Astrocyte (in vitro differentiated cells and primary cell): ENCODE measurements at regions not wholly inside any gene's neighbourhood (a gene's known extent, or its start where the extent isn't known, plus 50 kb on each side); places are given as distances from the start of the nearest gene placed in this dataset.
"Not testable (repeated sequence)": the region's sequence is repeated elsewhere in the genome, so short reads cannot be mapped to it uniquely, and the experiment has no call there.

Experiments used
- DNase-seq: peaks from one replicate; pipeline ENCODE4 v3.0.0-alpha.2; 2010; ENCODE audit warnings: low read depth
- FAIRE-seq: peaks from 2 replicates; lab custom pipeline; 2011; peaks lifted over from hg19 to GRCh38; lab: Jason Lieb, UNC
- H2AFZ ChIP-seq: 2 replicates; pipeline ENCODE4 v1.6.0; 2012; ENCODE audit warnings: low read depth, low read length, inconsistent platforms
- H3K27ac ChIP-seq: 2 replicates; pipeline ENCODE4 v1.5.1; 2011; ENCODE audit warnings: low read depth, low read length, inconsistent platforms
- H3K27me3 ChIP-seq: 2 replicates; pipeline ENCODE4 v1.6.0; 2011; ENCODE audit warnings: low read length, inconsistent platforms; ENCODE audit not compliant: insufficient read depth
- H3K36me3 ChIP-seq: 2 replicates; pipeline ENCODE4 v1.5.1; 2011; ENCODE audit warnings: low read length, inconsistent platforms; ENCODE audit not compliant: insufficient read depth
- H3K4me1 ChIP-seq: 2 replicates; pipeline ENCODE4 v1.5.1; 2011; ENCODE audit warnings: low read length, inconsistent platforms; ENCODE audit not compliant: insufficient read depth
- H3K4me2 ChIP-seq: 2 replicates; pipeline ENCODE4 v1.6.0; 2012; ENCODE audit warnings: low read length, inconsistent platforms
- H3K4me3 ChIP-seq: 2 replicates; pipeline ENCODE4 v1.5.1; 2011; ENCODE audit warnings: low read depth, mild to moderate bottlenecking, low read length, inconsistent platforms; ENCODE audit not compliant: insufficient read depth
- H3K79me2 ChIP-seq: 2 replicates; pipeline ENCODE4 v1.6.0; 2012; ENCODE audit warnings: mild to moderate bottlenecking, low read length, inconsistent platforms; ENCODE audit not compliant: insufficient read depth
- H3K9ac ChIP-seq: 2 replicates; pipeline ENCODE4 v1.6.0; 2012; ENCODE audit warnings: mild to moderate bottlenecking, low read length, inconsistent platforms
- H3K9me3 ChIP-seq: 2 replicates; pipeline ENCODE4 v1.5.1; 2012; ENCODE audit warnings: low read depth, mild to moderate bottlenecking, low read length, inconsistent platforms; ENCODE audit not compliant: insufficient read depth
- H4K20me1 ChIP-seq: 2 replicates; pipeline ENCODE4 v1.6.0; 2012; ENCODE audit warnings: low read length, inconsistent platforms; ENCODE audit not compliant: insufficient read depth
- H3K27ac Mint-ChIP-seq: one replicate; pipeline ENCODE4 v1.8.0; 2021; ENCODE audit warnings: mild to moderate bottlenecking, mixed read lengths; ENCODE audit not compliant: unreplicated experiment
- H3K27me3 Mint-ChIP-seq: one replicate; pipeline ENCODE4 v1.8.0; 2021; ENCODE audit warnings: low read depth, mixed read lengths; ENCODE audit not compliant: unreplicated experiment
- H3K36me3 Mint-ChIP-seq: one replicate; pipeline ENCODE4 v1.8.0; 2021; ENCODE audit warnings: low read depth, mixed read lengths; ENCODE audit not compliant: unreplicated experiment
- H3K4me1 Mint-ChIP-seq: one replicate; pipeline ENCODE4 v1.8.0; 2021; ENCODE audit warnings: low read depth, mixed read lengths; ENCODE audit not compliant: unreplicated experiment
- H3K4me3 Mint-ChIP-seq: one replicate; pipeline ENCODE4 v1.8.0; 2021; ENCODE audit warnings: mild to moderate bottlenecking, moderate library complexity, mixed read lengths; ENCODE audit not compliant: unreplicated experiment
- H3K9me3 Mint-ChIP-seq: one replicate; pipeline ENCODE4 v1.8.0; 2021; ENCODE audit warnings: mild to moderate bottlenecking, mixed read lengths; ENCODE audit not compliant: unreplicated experiment
- CTCF ChIP-seq: IDR thresholded peaks from 2 replicates; pipeline ENCODE4 v1.5.1; 2011; ENCODE audit warnings: low read depth, mild to moderate bottlenecking, inconsistent platforms, low read length, moderate library complexity; ENCODE audit not compliant: insufficient read depth
- EZH2 ChIP-seq: IDR thresholded peaks from 2 replicates; pipeline ENCODE4 v1.6.1; 2012; ENCODE audit warnings: mild to moderate bottlenecking, low read length, inconsistent platforms; ENCODE audit not compliant: insufficient read depth

- Histone ChIP-seq H3K4me1 (no peaks in the 10 kb centered on the region), H3K9me3 (no peaks in the 10 kb centered on the region), H3K79me2 (no peaks in the 10 kb centered on the region), H3K4me2 (peak overlapping the region; percentile 4), H3K36me3 (no peaks in the 10 kb centered on the region), H2AFZ (no peak overlapping the region), H4K20me1 (no peaks in the 10 kb centered on the region), H3K9ac (peak overlapping the region; percentile 26), H3K4me3 (no peak overlapping the region), H3K27ac (peak overlapping the region; percentile 47), H3K27me3 (no peaks in the 10 kb centered on the region)
- Mint-ChIP-seq H3K36me3 (peaks cover 3% of the 10 kb centered on the region), H3K4me1 (peaks cover 23% of the 10 kb centered on the region), H3K27ac (peak overlapping the region; percentile 96), H3K27me3 (no peaks in the 10 kb centered on the region), H3K9me3 (peaks cover 9% of the 10 kb centered on the region), H3K4me3 (no peak overlapping the region)
- TF ChIP-seq EZH2 (no peak), CTCF (no peak)
- DNase-seq (peak; percentile 47), FAIRE-seq (no peak)
Observed at GRCh38 chr22:34841331-34841771, 224.6 kb upstream of the ISX start.

GRCh38 chr22:34841911-34842310, 224.0 kb upstream of the ISX start:
- peaks cover 3% of the 10 kb centered on the region for H3K36me3 Mint-ChIP-seq
- Histone ChIP-seq H3K4me2 (peak overlapping the region; percentile 4), H2AFZ (no peak overlapping the region), H3K4me3 (no peak overlapping the region), H3K9ac (peak overlapping the region; percentile 26), H3K4me1 (no peaks in the 10 kb centered on the region), H3K27me3 (no peaks in the 10 kb centered on the region), H3K36me3 (no peaks in the 10 kb centered on the region), H3K9me3 (no peaks in the 10 kb centered on the region), H3K27ac (no peak overlapping the region), H4K20me1 (no peaks in the 10 kb centered on the region), H3K79me2 (no peaks in the 10 kb centered on the region)
- FAIRE-seq = no peak
- TF ChIP-seq CTCF = no peak
- TF ChIP-seq EZH2 = no peak
- no peak for DNase-seq
- no peaks in the 10 kb centered on the region for H3K27me3 Mint-ChIP-seq
- peaks cover 8% of the 10 kb centered on the region for H3K9me3 Mint-ChIP-seq
- H3K4me3 Mint-ChIP-seq = no peak overlapping the region
- peaks cover 28% of the 10 kb centered on the region for H3K4me1 Mint-ChIP-seq
- peak overlapping the region; percentile 96 for H3K27ac Mint-ChIP-seq

- no peak for DNase-seq
- H3K4me3 Mint-ChIP-seq = no peak overlapping the region
Observed at GRCh38 chr22:34842630-34843029, 223.3 kb upstream of the ISX start.

GRCh38 chr22:34843743-34844142, 222.2 kb upstream of the ISX start:
- not testable (repeated sequence) for H3K27ac Mint-ChIP-seq, H3K9me3 Mint-ChIP-seq, H3K36me3 Mint-ChIP-seq, H3K79me2 ChIP-seq, H3K4me3 ChIP-seq, H3K36me3 ChIP-seq, H3K27ac ChIP-seq, H4K20me1 ChIP-seq, H3K4me2 ChIP-seq, H3K4me1 ChIP-seq, DNase-seq, H3K27me3 ChIP-seq, FAIRE-seq, H3K4me3 Mint-ChIP-seq, H3K27me3 Mint-ChIP-seq, H3K9me3 ChIP-seq, H3K9ac ChIP-seq, H2AFZ ChIP-seq
- peaks cover 39% of the 10 kb centered on the region for H3K4me1 Mint-ChIP-seq

More at GRCh38 chr22:34842630-34843029, 223.3 kb upstream of the ISX start:
- TF ChIP-seq EZH2 (no peak), CTCF (no peak)
- Mint-ChIP-seq H3K9me3 (peaks cover 4% of the 10 kb centered on the region), H3K4me1 (peaks cover 32% of the 10 kb centered on the region), H3K27me3 (no peaks in the 10 kb centered on the region), H3K27ac (peak overlapping the region; percentile 96), H3K36me3 (peaks cover 3% of the 10 kb centered on the region)
- Histone ChIP-seq H2AFZ (no peak overlapping the region), H3K27me3 (no peaks in the 10 kb centered on the region), H3K4me2 (no peak overlapping the region), H3K79me2 (no peaks in the 10 kb centered on the region), H3K27ac (no peak overlapping the region), H3K4me3 (no peak overlapping the region), H4K20me1 (no peaks in the 10 kb centered on the region), H3K4me1 (no peaks in the 10 kb centered on the region), H3K9ac (no peak overlapping the region), H3K9me3 (no peaks in the 10 kb centered on the region), H3K36me3 (no peaks in the 10 kb centered on the region)
- FAIRE-seq = no peak
